SK-N-SH treated with all-trans-retinoic acid at 6 μM for 48 hours (cell line): ENCODE measurements at regions not wholly inside any gene's neighbourhood (a gene's known extent, or its start where the extent isn't known, plus 50 kb on each side); places are given as distances from the start of the nearest gene placed in this dataset.

Experiments
- ATAC-seq: fragments of 200-7000 bp; cut with Tn5 transposase; 3 replicates; pipeline ENCODE4 v1.9.1; 2020; ENCODE audit warnings: mild to moderate bottlenecking, moderate library complexity
- ARNTL ChIP-seq: fragments of 450-650 bp; formaldehyde crosslinking; IDR thresholded peaks from 2 replicates; pipeline ENCODE4 v1.5.0; 2020; ENCODE audit warnings: low read depth, mild to moderate bottlenecking, moderate library complexity, borderline replicate concordance
- BACH2 ChIP-seq: fragments of 250-450 bp; sonication (Bioruptor Pico); IDR thresholded peaks from 2 replicates; pipeline ENCODE4 v1.9.0; 2021; ENCODE audit warnings: mild to moderate bottlenecking, borderline replicate concordance
- CSDC2 ChIP-seq: fragments of 250-450 bp; sonication (Bioruptor Pico); IDR thresholded peaks from 2 replicates; pipeline ENCODE4 v1.5.0; 2020; ENCODE audit warnings: mild to moderate bottlenecking, moderate library complexity
- ESRRG ChIP-seq: fragments of 250-450 bp; sonication (Bioruptor Pico); IDR thresholded peaks from 2 replicates; pipeline ENCODE4 v1.6.1; 2021; ENCODE audit warnings: mild to moderate bottlenecking
- GLIS3 ChIP-seq: fragments of 250-450 bp; sonication (Bioruptor Pico); IDR thresholded peaks from 2 replicates; pipeline ENCODE4 v1.5.0; 2020; ENCODE audit warnings: mild to moderate bottlenecking, moderate library complexity
- ISL1 ChIP-seq: fragments of 250-450 bp; sonication (Bioruptor Pico); IDR thresholded peaks from 2 replicates; pipeline ENCODE4 v2.1.2; 2022; ENCODE audit warnings: mild to moderate bottlenecking, moderate library complexity
- PPARA ChIP-seq: fragments of 250-450 bp; sonication (Bioruptor Pico); IDR thresholded peaks from 2 replicates; pipeline ENCODE4 v1.5.0; 2020; ENCODE audit warnings: mild to moderate bottlenecking, borderline replicate concordance
- RARB ChIP-seq: fragments of 250-450 bp; sonication (Bioruptor Pico); IDR thresholded peaks from 2 replicates; pipeline ENCODE4 v1.8.0; 2021; ENCODE audit warnings: mild to moderate bottlenecking, moderate library complexity
- SNAI2 ChIP-seq: fragments of 250-450 bp; sonication (Bioruptor Pico); IDR thresholded peaks from 2 replicates; pipeline ENCODE4 v1.5.0; 2020; ENCODE audit warnings: mild to moderate bottlenecking, moderate library complexity
- TCF4 ChIP-seq: fragments of 250-450 bp; sonication (Bioruptor Pico); IDR thresholded peaks from 2 replicates; pipeline ENCODE4 v1.8.0; 2021; ENCODE audit warnings: mild to moderate bottlenecking, moderate library complexity, borderline replicate concordance
- TOX ChIP-seq: fragments of 250-450 bp; sonication (Bioruptor Pico); IDR thresholded peaks from 2 replicates; pipeline ENCODE4 v1.8.0; 2021; ENCODE audit warnings: mild to moderate bottlenecking, moderate library complexity, borderline replicate concordance
- ZFP3 ChIP-seq: fragments of 250-450 bp; sonication (Bioruptor Pico); IDR thresholded peaks from 2 replicates; pipeline ENCODE4 v1.5.0; 2020; ENCODE audit warnings: mild to moderate bottlenecking, moderate library complexity
- ZFP30 ChIP-seq: fragments of 450-650 bp; formaldehyde crosslinking; IDR thresholded peaks from 2 replicates; pipeline ENCODE4 v1.5.0; 2022; ENCODE audit warnings: mild to moderate bottlenecking, moderate library complexity
- ZNF565 ChIP-seq: fragments of 450-650 bp; formaldehyde crosslinking; conservative IDR thresholded peaks from 2 replicates; pipeline ENCODE4 v1.5.0; 2020; ENCODE audit warnings: low read depth, mild to moderate bottlenecking, moderate library complexity
- ZNF70 ChIP-seq: fragments of 450-650 bp; formaldehyde crosslinking; IDR thresholded peaks from 2 replicates; pipeline ENCODE4 v1.5.0; 2020; ENCODE audit warnings: mild to moderate bottlenecking, moderate library complexity
- ZNF8 ChIP-seq: fragments of 450-650 bp; formaldehyde crosslinking; IDR thresholded peaks from 2 replicates; pipeline ENCODE4 v1.5.0; 2020; ENCODE audit warnings: mild to moderate bottlenecking, moderate library complexity
- TF ChIP-seq, protein P1 (sequence below): fragments of 250-450 bp; sonication (Bioruptor Pico); IDR thresholded peaks from 2 replicates; pipeline ENCODE4 v1.8.0; 2021; ENCODE audit warnings: low read depth, mild to moderate bottlenecking, moderate library complexity, borderline replicate concordance
- TF ChIP-seq, protein P2 (sequence below): fragments of 250-450 bp; sonication (Bioruptor Pico); IDR thresholded peaks from 2 replicates; pipeline ENCODE4 v1.8.0; 2020; ENCODE audit warnings: mild to moderate bottlenecking, moderate library complexity, borderline replicate concordance
- TF ChIP-seq, protein P3 (sequence below): fragments of 250-450 bp; sonication (Bioruptor Pico); IDR thresholded peaks from 2 replicates; pipeline ENCODE4 v1.5.1; 2021; ENCODE audit warnings: mild to moderate bottlenecking, moderate library complexity
- TF ChIP-seq, protein P4 (sequence below): fragments of 250-450 bp; sonication (Bioruptor Pico); IDR thresholded peaks from 2 replicates; pipeline ENCODE4 v1.5.1; 2020; ENCODE audit warnings: low read depth, mild to moderate bottlenecking, moderate library complexity

DNA sequence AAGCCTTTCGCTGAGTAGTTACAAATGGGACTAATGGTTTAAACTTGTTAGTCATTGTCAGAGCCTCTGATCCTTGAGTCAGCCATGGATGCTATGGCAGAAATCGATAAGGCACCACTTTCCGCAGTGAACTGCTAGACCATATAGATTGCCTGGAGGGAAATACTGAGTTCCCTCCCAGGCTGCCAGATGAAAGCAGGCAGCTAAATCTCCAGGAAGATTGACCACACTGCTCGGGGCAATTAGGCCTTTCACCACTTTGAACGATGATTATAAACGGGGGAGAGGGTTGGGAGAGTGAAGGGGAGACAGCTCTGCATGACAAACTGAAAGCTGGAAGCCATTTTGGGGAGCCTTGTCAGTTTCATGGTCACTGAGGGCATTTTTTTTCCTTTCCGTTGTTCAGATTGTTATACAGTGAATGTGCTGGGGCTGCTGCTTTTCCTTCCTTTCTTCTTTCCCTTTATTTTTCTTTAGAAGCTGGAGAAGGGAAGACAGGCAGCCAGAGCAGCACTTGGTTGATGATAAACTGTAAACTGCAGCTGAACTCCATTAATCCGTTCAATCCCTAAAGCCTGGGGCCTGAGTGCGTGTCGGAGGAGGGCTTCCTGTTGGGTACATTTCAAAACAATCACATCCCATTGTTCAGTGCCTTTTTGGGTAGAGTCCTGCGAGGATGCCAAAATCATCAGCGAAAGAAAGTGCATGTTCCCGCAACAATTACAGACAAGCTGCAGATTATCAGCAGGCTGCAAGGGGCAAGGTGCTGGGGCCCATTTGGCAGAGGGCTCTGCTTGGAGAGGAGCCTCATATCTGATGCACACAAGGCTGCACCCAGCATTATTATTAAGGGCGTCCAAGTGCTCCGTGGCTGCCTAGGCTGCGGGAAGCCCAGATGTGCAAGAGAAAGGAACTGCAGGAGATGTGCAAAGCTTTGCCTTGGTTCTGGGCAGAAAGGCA lies 308.4 kb downstream of the PSAT1 start:
- ATAC-seq = no peak

DNA sequence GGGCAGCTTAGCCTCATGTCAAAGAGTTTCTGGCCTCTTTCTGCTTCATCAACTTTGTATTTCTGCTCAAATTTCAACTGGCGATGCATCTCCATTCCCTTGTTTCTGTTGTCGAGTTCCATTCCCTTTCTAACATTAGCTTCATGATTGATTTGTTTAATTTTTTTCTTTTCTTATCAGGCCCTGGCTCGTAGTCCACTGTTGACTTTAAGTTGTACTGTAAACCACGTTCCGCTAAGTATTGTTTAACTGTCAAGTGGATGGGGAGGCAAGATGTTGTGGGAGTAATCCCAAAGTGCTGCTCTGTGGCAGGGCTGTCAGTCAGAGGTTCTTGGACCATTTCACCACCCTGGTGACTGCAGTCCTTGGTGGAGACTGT lies 309.1 kb downstream of the PSAT1 start:
- ATAC-seq = no peak
- TF ChIP-seq, protein P1, sequence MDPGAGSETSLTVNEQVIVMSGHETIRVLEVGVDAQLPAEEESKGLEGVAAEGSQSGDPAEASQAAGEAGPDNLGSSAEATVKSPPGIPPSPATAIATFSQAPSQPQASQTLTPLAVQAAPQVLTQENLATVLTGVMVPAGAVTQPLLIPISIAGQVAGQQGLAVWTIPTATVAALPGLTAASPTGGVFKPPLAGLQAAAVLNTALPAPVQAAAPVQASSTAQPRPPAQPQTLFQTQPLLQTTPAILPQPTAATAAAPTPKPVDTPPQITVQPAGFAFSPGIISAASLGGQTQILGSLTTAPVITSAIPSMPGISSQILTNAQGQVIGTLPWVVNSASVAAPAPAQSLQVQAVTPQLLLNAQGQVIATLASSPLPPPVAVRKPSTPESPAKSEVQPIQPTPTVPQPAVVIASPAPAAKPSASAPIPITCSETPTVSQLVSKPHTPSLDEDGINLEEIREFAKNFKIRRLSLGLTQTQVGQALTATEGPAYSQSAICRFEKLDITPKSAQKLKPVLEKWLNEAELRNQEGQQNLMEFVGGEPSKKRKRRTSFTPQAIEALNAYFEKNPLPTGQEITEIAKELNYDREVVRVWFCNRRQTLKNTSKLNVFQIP (CRISPR knock-in tag) = no peak
- TF ChIP-seq ZNF565 (no peak), ISL1 (no peak), ZFP3 (CRISPR knock-in tag) (no peak), GLIS3 (no peak), ZNF8 (CRISPR knock-in tag) (no peak), ZNF70 (CRISPR knock-in tag) (no peak), BACH2 (CRISPR knock-in tag) (no peak), CSDC2 (CRISPR knock-in tag) (no peak), PPARA (CRISPR knock-in tag) (no peak), ESRRG (CRISPR knock-in tag) (no peak), ZFP30 (CRISPR knock-in tag) (no peak), TOX (CRISPR knock-in tag) (no peak), RARB (CRISPR knock-in tag) (no peak), ARNTL (CRISPR knock-in tag) (no peak), TCF4 (CRISPR knock-in tag) (no peak)
- TF ChIP-seq, protein P2, sequence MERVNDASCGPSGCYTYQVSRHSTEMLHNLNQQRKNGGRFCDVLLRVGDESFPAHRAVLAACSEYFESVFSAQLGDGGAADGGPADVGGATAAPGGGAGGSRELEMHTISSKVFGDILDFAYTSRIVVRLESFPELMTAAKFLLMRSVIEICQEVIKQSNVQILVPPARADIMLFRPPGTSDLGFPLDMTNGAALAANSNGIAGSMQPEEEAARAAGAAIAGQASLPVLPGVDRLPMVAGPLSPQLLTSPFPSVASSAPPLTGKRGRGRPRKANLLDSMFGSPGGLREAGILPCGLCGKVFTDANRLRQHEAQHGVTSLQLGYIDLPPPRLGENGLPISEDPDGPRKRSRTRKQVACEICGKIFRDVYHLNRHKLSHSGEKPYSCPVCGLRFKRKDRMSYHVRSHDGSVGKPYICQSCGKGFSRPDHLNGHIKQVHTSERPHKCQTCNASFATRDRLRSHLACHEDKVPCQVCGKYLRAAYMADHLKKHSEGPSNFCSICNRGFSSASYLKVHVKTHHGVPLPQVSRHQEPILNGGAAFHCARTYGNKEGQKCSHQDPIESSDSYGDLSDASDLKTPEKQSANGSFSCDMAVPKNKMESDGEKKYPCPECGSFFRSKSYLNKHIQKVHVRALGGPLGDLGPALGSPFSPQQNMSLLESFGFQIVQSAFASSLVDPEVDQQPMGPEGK (CRISPR knock-in tag) = no peak
- TF ChIP-seq, protein P3, sequence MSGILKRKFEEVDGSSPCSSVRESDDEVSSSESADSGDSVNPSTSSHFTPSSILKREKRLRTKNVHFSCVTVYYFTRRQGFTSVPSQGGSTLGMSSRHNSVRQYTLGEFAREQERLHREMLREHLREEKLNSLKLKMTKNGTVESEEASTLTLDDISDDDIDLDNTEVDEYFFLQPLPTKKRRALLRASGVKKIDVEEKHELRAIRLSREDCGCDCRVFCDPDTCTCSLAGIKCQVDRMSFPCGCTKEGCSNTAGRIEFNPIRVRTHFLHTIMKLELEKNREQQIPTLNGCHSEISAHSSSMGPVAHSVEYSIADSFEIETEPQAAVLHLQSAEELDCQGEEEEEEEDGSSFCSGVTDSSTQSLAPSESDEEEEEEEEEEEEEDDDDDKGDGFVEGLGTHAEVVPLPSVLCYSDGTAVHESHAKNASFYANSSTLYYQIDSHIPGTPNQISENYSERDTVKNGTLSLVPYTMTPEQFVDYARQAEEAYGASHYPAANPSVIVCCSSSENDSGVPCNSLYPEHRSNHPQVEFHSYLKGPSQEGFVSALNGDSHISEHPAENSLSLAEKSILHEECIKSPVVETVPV = no peak

More for the DNA sequence above, 308.4 kb downstream of the PSAT1 start:
- TF ChIP-seq SNAI2 (CRISPR knock-in tag) = no peak
- TF ChIP-seq ESRRG (CRISPR knock-in tag) = no peak
- no peak for TF ChIP-seq GLIS3
- TF ChIP-seq PPARA (CRISPR knock-in tag) = no peak
- no peak for TF ChIP-seq TOX (CRISPR knock-in tag)
- TF ChIP-seq ZFP30 (CRISPR knock-in tag) = no peak
- no peak for TF ChIP-seq ZFP3 (CRISPR knock-in tag)
- no peak for TF ChIP-seq ISL1
- TF ChIP-seq ARNTL (CRISPR knock-in tag) = no peak
- no peak for TF ChIP-seq CSDC2 (CRISPR knock-in tag)

DNA sequence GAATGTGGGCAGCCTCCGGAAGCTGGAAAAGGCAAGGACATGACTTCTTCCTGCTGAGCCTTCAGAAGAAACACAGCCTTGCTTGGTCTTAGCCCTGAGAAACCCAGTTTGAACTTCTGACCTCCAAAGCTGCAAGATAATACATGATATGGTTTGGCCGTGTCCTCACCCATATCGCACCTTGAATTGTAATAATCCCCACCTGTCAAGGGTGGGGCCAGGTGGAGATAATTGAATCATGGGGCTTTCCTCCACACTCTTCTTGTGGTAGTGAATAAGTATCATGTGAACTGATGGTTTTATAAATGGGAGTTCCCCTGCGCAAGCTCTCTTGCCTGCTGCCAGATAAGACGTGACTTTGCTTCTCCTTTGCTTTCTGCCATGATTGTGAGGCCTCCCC lies 310.9 kb downstream of the PSAT1 start:
- ATAC-seq = no peak
- TF ChIP-seq ZFP3 (CRISPR knock-in tag) (no peak), RARB (CRISPR knock-in tag) (no peak), ZNF8 (CRISPR knock-in tag) (no peak), TCF4 (CRISPR knock-in tag) (no peak), ZNF70 (CRISPR knock-in tag) (no peak), ZFP30 (CRISPR knock-in tag) (no peak), TOX (CRISPR knock-in tag) (no peak)
- TF ChIP-seq, protein P3 = no peak

DNA sequence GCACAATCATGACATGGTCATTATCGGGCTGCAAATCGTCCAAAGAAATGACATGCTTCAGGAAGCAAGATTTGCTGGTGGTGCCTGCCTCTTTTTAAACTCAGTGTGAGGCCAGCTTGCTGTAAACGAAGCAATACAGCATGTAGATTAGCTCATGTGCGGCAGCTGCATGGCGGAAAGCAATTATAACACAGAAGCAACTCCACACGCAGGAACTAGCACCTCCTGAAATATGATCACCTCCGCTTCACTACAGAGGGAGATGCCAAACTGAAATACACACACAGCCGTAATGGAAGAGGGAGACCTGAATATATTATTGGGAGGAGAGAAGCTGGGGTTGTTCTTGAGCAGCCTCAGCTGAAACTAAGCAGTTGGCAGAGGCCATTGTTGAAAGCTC lies 312.5 kb downstream of the PSAT1 start:
- no peak for ATAC-seq
- TF ChIP-seq ZNF8 (CRISPR knock-in tag) (no peak), TCF4 (CRISPR knock-in tag) (no peak), ZFP30 (CRISPR knock-in tag) (no peak)
- TF ChIP-seq, protein P1 (CRISPR knock-in tag) = no peak
- TF ChIP-seq, protein P4, sequence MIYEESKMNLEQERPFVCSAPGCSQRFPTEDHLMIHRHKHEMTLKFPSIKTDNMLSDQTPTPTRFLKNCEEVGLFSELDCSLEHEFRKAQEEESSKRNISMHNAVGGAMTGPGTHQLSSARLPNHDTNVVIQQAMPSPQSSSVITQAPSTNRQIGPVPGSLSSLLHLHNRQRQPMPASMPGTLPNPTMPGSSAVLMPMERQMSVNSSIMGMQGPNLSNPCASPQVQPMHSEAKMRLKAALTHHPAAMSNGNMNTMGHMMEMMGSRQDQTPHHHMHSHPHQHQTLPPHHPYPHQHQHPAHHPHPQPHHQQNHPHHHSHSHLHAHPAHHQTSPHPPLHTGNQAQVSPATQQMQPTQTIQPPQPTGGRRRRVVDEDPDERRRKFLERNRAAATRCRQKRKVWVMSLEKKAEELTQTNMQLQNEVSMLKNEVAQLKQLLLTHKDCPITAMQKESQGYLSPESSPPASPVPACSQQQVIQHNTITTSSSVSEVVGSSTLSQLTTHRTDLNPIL (CRISPR knock-in tag) = no peak
- TF ChIP-seq, protein P2 (CRISPR knock-in tag) = no peak
